OCI-LY7 (cell line): ENCODE measurements at regions not wholly inside any gene's neighbourhood (a gene's known extent, or its start where the extent isn't known, plus 50 kb on each side); places are given as distances from the start of the nearest gene placed in this dataset.

Source experiments
- BruUV-seq: library from RNA; stranded (reverse); fragments of 400-500 nt; replicated peaks from 2 replicates; lab custom pipeline; 2021; lab: Mats Ljungman, UMichigan
- CTCF ChIA-PET: fragments of 300-600 bp; sonication (Branson Sonifier 250); formaldehyde crosslinking; loops from one replicate; lab custom pipeline; 2022; ENCODE audit warnings: antibody characterized with exemption; ENCODE audit not compliant: unreplicated experiment; lab: Charles Lee
- POLR2A ChIA-PET: fragments of 300-600 bp; sonication (Branson Sonifier 250); formaldehyde crosslinking; loops from one replicate; lab custom pipeline; 2022; ENCODE audit warnings: antibody characterized with exemption; lab: Charles Lee
- DNase-seq: peaks from one replicate; pipeline ENCODE4 v3.0.0-alpha.2; 2015; ENCODE audit warnings: low spot score
- H2AFZ ChIP-seq: fragments of 200-600 bp; sonication (generic), shearing (Covaris generic); 2 replicates; pipeline ENCODE4 v1.6.1; 2014; ENCODE audit warnings: mild to moderate bottlenecking, antibody characterized with exemption, low read length, moderate library complexity
- H3K27ac ChIP-seq: fragments of 200-600 bp; sonication (generic); 2 replicates; pipeline ENCODE4 v1.5.1; 2014; ENCODE audit warnings: mixed run types, low read depth, mild to moderate bottlenecking, moderate library complexity, low read length, inconsistent platforms; ENCODE audit not compliant: poor library complexity, severe bottlenecking
- H3K36me3 ChIP-seq: fragments of 200-600 bp; sonication (generic); 2 replicates; pipeline ENCODE4 v1.6.1; 2014; ENCODE audit warnings: mild to moderate bottlenecking, antibody characterized with exemption, low read length, moderate library complexity, mixed read lengths; ENCODE audit not compliant: insufficient read depth
- H3K4me1 ChIP-seq: fragments of 200-600 bp; sonication (generic); 2 replicates; pipeline ENCODE4 v1.5.1; 2014; ENCODE audit warnings: mild to moderate bottlenecking, low read length; ENCODE audit not compliant: insufficient read depth, poor library complexity, severe bottlenecking
- H3K4me2 ChIP-seq: fragments of 200-600 bp; sonication (generic); 2 replicates; pipeline ENCODE4 v1.6.1; 2014; ENCODE audit warnings: mild to moderate bottlenecking, low read length
- H3K4me3 ChIP-seq: fragments of 200-600 bp; sonication (generic); 2 replicates; pipeline ENCODE4 v1.5.1; 2014; ENCODE audit warnings: mild to moderate bottlenecking, low read depth, low read length; ENCODE audit not compliant: poor library complexity, severe bottlenecking
- H3K79me2 ChIP-seq: fragments of 200-600 bp; sonication (generic); 2 replicates; pipeline ENCODE4 v1.6.1; 2016; ENCODE audit warnings: low read depth, mild to moderate bottlenecking, low read length, moderate library complexity, mixed read lengths; ENCODE audit not compliant: insufficient read depth
- H3K9me2 ChIP-seq: fragments of 200-600 bp; sonication (generic); 2 replicates; pipeline ENCODE4 v1.6.1; 2016; ENCODE audit warnings: mild to moderate bottlenecking, low read length, mixed read lengths; ENCODE audit not compliant: insufficient read depth
- H3K9me3 ChIP-seq: fragments of 200-600 bp; sonication (generic); 2 replicates; pipeline ENCODE4 v1.6.1; 2014; ENCODE audit warnings: mild to moderate bottlenecking, mixed run types, low read length, mixed read lengths
- H4K20me1 ChIP-seq: fragments of 200-600 bp; sonication (generic); 2 replicates; pipeline ENCODE4 v1.6.1; 2014; ENCODE audit warnings: mild to moderate bottlenecking, antibody characterized with exemption, low read length, moderate library complexity, mixed read lengths; ENCODE audit not compliant: insufficient read depth
- EZH2phosphoT487 ChIP-seq: fragments of 200-600 bp; sonication (generic); IDR thresholded peaks from 2 replicates; pipeline ENCODE4 v1.6.1; 2018; ENCODE audit warnings: low read depth, borderline replicate concordance, mild to moderate bottlenecking, mixed run types, antibody characterized with exemption, low read length, moderate library complexity, mixed read lengths
- intact Hi-C: fragments of 100-400 bp; cut with micrococcal nuclease; formaldehyde crosslinking; loops from one replicate; pipeline ENCODE4 v1.10.0; 2022; ENCODE audit not compliant: unreplicated experiment
- TF ChIP-seq, protein P1 (sequence below): fragments of 200-600 bp; sonication (generic); conservative IDR thresholded peaks from 2 replicates; pipeline ENCODE4 v1.5.1; 2014; ENCODE audit warnings: mild to moderate bottlenecking, antibody characterized with exemption, low read length, moderate library complexity, mixed read lengths

DNA sequence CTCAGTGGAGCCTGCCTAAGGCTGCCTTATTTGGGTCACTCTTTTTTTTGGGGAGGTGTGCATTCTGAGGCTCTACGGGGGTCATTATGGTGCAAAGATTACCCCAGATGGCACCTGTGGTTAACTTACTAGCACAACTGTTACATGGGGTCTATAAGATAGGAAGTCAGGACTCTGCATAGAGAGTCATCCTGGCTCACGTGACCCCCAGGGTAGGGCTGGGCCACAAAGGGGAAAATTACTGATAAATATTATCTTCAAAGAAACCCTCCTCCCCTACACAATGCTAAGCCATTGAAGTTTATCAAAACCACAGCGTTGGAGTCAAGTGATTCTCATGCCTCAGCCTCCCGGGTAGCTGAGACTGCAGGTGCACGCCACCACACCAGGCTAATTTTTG lies 397.1 kb downstream of the MN1 start:
- H3K9me3 ChIP-seq: no peaks in the 10 kb centered on the region
- no TSS peak for BruUV-seq
- H2AFZ ChIP-seq: no peak overlapping the region
- no peak for DNase-seq
- no peaks in the 10 kb centered on the region for H3K9me2 ChIP-seq
- CTCF ChIA-PET: interaction anchor here (0.5 kb wide), 1 partner anchor 46 kb away, joined by 3 read pairs; no protein-coding TSS in a partner anchor
- TF ChIP-seq, protein P1, sequence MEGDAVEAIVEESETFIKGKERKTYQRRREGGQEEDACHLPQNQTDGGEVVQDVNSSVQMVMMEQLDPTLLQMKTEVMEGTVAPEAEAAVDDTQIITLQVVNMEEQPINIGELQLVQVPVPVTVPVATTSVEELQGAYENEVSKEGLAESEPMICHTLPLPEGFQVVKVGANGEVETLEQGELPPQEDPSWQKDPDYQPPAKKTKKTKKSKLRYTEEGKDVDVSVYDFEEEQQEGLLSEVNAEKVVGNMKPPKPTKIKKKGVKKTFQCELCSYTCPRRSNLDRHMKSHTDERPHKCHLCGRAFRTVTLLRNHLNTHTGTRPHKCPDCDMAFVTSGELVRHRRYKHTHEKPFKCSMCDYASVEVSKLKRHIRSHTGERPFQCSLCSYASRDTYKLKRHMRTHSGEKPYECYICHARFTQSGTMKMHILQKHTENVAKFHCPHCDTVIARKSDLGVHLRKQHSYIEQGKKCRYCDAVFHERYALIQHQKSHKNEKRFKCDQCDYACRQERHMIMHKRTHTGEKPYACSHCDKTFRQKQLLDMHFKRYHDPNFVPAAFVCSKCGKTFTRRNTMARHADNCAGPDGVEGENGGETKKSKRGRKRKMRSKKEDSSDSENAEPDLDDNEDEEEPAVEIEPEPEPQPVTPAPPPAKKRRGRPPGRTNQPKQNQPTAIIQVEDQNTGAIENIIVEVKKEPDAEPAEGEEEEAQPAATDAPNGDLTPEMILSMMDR: no peak
- TF ChIP-seq EZH2phosphoT487: no peak
- H3K36me3 ChIP-seq: no peaks in the 10 kb centered on the region
- H4K20me1 ChIP-seq: no peaks in the 10 kb centered on the region
- intact Hi-C loops: loop anchor here (10.0 kb wide), 1 partner anchor 390 kb away; no protein-coding TSS in a partner anchor
- H3K79me2 ChIP-seq: no peaks in the 10 kb centered on the region
- H3K4me1 ChIP-seq: no peaks in the 10 kb centered on the region
- H3K27ac ChIP-seq: no peak overlapping the region
- H3K4me3 ChIP-seq: no peak overlapping the region
- H3K4me2 ChIP-seq: no peak overlapping the region
- POLR2A ChIA-PET: no interaction called here

DNA sequence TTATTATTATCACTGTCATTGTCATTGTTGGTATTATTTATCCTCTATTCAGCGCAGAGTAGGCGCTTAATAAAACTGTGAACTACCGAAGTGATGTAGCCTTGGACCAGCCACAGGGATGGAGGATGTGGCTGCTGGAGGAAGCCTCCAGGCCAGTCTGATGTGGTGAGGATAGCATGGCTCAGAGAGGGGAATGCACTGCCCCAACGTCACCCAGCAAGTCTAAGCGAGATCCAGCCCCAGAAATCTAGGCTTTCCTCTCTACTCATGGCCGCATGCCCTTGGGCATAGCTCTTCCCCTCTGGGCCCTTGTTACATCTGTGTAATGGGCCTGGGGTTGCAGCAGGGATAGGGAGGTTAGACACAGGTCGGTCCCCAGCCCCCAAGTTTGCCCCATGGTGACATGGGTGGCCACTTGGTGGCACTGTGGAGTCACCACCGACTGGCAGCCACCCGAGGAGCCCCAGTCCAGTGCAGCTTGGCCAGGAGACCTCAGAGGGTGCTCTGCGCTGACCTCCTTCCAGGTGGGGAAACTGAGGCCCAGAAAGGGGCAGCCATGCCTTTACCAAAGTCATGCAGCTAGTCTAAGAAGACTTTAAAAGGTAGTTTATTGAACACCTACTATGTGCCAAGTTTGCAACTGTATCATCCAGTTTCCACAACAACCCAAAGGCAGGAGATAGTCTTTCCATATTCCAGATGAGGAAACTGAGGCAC lies 395.7 kb downstream of the MN1 start:
- Histone ChIP-seq H2AFZ (no peak overlapping the region), H3K27ac (no peak overlapping the region), H3K79me2 (no peaks in the 10 kb centered on the region), H3K4me1 (no peaks in the 10 kb centered on the region), H3K9me2 (no peaks in the 10 kb centered on the region), H3K4me3 (no peak overlapping the region), H4K20me1 (no peaks in the 10 kb centered on the region), H3K9me3 (no peaks in the 10 kb centered on the region), H3K36me3 (no peaks in the 10 kb centered on the region), H3K4me2 (no peak overlapping the region)
- no TSS peak for BruUV-seq
- CTCF ChIA-PET: no interaction called here
- peak; percentile 46 for DNase-seq
- POLR2A ChIA-PET: no interaction called here
- TF ChIP-seq, protein P1: peak; percentile 86
- no peak for TF ChIP-seq EZH2phosphoT487
- intact Hi-C loops: loop anchor here (5.0 to 10.0 kb wide), 2 partner anchors 389 to 601 kb away; no protein-coding TSS in a partner anchor

DNA sequence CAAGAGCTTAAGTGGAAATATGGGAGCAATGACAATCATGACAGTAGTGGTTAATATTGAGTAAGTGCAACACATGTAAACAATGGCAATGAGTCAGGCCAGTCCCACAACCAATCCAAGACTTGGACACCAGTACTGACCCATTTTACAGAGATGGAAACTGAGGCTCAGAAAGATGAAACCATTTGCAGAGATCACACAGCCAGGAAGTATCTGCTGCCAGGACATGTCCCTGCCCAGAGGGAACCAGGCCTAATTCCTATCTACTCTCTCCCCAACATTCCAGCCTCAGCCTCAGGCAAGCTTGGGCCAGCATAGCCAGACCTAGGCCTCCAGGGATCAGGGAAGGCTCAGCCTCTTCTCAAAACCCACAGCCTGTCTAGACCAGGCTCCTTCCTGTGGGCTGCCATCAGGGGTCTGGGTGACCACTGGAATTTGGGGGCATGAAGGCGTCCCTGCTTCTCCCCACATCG lies 395.1 kb downstream of the MN1 start:
- no TSS peak for BruUV-seq
- H3K9me2 ChIP-seq: no peaks in the 10 kb centered on the region
- DNase-seq: no peak
- H3K4me3 ChIP-seq: no peak overlapping the region
- no peaks in the 10 kb centered on the region for H4K20me1 ChIP-seq
- no peak overlapping the region for H2AFZ ChIP-seq
- ChIA-PET CTCF (no interaction called here), POLR2A (no interaction called here)
- no peaks in the 10 kb centered on the region for H3K4me1 ChIP-seq
- TF ChIP-seq, protein P1: no peak
- no peak for TF ChIP-seq EZH2phosphoT487
- H3K9me3 ChIP-seq: no peaks in the 10 kb centered on the region
- intact Hi-C loops: loop anchor here (5.0 to 10.0 kb wide), 2 partner anchors 388 to 601 kb away; no protein-coding TSS in a partner anchor
- no peak overlapping the region for H3K27ac ChIP-seq
- no peak overlapping the region for H3K4me2 ChIP-seq
- no peaks in the 10 kb centered on the region for H3K36me3 ChIP-seq
- no peaks in the 10 kb centered on the region for H3K79me2 ChIP-seq
